Panc1 (cell line): ENCODE measurements at regions not wholly inside any gene's neighbourhood (a gene's known extent, or its start where the extent isn't known, plus 50 kb on each side); places are given as distances from the start of the nearest gene placed in this dataset.

ENCODE experiments used
- ATAC-seq: fragments of 200-7000 bp; cut with Tn5 transposase; 2 replicates; pipeline ENCODE4 v1.9.1; 2020; ENCODE audit warnings: mild to moderate bottlenecking, moderate library complexity
- BruUV-seq: library from RNA; stranded (reverse); fragments of 400-500 nt; replicated peaks from 2 replicates; lab custom pipeline; 2021; lab: Mats Ljungman, UMichigan
- CTCF ChIA-PET: fragments of 300-600 bp; sonication (Branson Sonifier 250); formaldehyde crosslinking; loops from one replicate; lab custom pipeline; 2022; ENCODE audit warnings: antibody characterized with exemption; lab: Charles Lee
- POLR2A ChIA-PET: fragments of 300-600 bp; sonication (Branson Sonifier 250); formaldehyde crosslinking; loops from one replicate; lab custom pipeline; 2022; ENCODE audit warnings: antibody characterized with exemption; lab: Charles Lee
- DNase-seq: peaks from one replicate; pipeline ENCODE4 v3.0.0-alpha.2; 2010; ENCODE audit warnings: low read depth, low spot score
- H3K27ac ChIP-seq: 2 replicates; pipeline ENCODE4 v1.5.1; 2011; ENCODE audit warnings: mild to moderate bottlenecking, low read length, inconsistent platforms
- H3K27me3 ChIP-seq: fragments of 200-500 bp; sonication (Bioruptor generic); 2 replicates; pipeline ENCODE4 v1.6.0; 2014; ENCODE audit warnings: low read length, inconsistent platforms; ENCODE audit not compliant: control insufficient read depth, insufficient read depth
- H3K36me3 ChIP-seq: fragments of 200-500 bp; sonication (Bioruptor generic); 2 replicates; pipeline ENCODE4 v1.5.1; 2014; ENCODE audit warnings: inconsistent platforms, mild to moderate bottlenecking, low read length, moderate library complexity; ENCODE audit not compliant: control insufficient read depth, insufficient read depth
- H3K4me1 ChIP-seq: 2 replicates; pipeline ENCODE4 v1.5.1; 2011; ENCODE audit warnings: inconsistent platforms, mild to moderate bottlenecking, low read length, moderate library complexity; ENCODE audit not compliant: control insufficient read depth, insufficient read depth
- H3K4me3 ChIP-seq, 2 experiments: 2 replicates each; pipeline ENCODE4 v1.5.1; 2011 to 2012; ENCODE audit warnings: low read depth in 2 of 2, low read length in 2 of 2, mild to moderate bottlenecking in 2 of 2, inconsistent platforms in 1 of 2, moderate library complexity in 1 of 2
- H3K9me3 ChIP-seq: fragments of 200-500 bp; sonication (Bioruptor generic); 2 replicates; pipeline ENCODE4 v1.5.1; 2014; ENCODE audit warnings: low read depth, mild to moderate bottlenecking, inconsistent platforms, low read length, moderate library complexity; ENCODE audit not compliant: control insufficient read depth, insufficient read depth
- POLR2AphosphoS5 ChIP-seq: IDR thresholded peaks from 2 replicates; pipeline ENCODE4 v1.6.1; 2012; ENCODE audit warnings: mild to moderate bottlenecking, low read depth, low read length, moderate library complexity
- SIN3A ChIP-seq: IDR thresholded peaks from 2 replicates; pipeline ENCODE4 v1.6.1; 2012; ENCODE audit warnings: low read depth, mild to moderate bottlenecking, low read length, moderate library complexity, borderline replicate concordance; ENCODE audit not compliant: insufficient read depth
- TCF7L2 ChIP-seq: IDR thresholded peaks from 2 replicates; pipeline ENCODE4 v1.6.1; 2011; ENCODE audit warnings: mild to moderate bottlenecking, low read depth, low read length, inconsistent platforms
- in situ Hi-C: cut with HindIII; loops from 2 replicates; pipeline ENCODE4 v1.10.0; 2016; ENCODE audit warnings: low sequenced_read_pairs, low pct_unique_long_range_greater_than_20kb
- intact Hi-C: fragments of 100-400 bp; cut with micrococcal nuclease; formaldehyde crosslinking; loops from one replicate; pipeline ENCODE4 v1.10.0; 2022; ENCODE audit not compliant: unreplicated experiment
- TF ChIP-seq, protein P1 (sequence below), 2 experiments: IDR thresholded peaks; 2 replicates each; pipeline ENCODE4 v1.6.1; 2011 to 2012; ENCODE audit warnings: low read depth in 2 of 2, control low read depth in 1 of 2, low read length in 1 of 2, mild to moderate bottlenecking in 1 of 2, moderate library complexity in 1 of 2; ENCODE audit not compliant: insufficient read depth in 1 of 2
- TF ChIP-seq, protein P2 (sequence below): fragments of 450-650 bp; IDR thresholded peaks from 2 replicates; pipeline ENCODE4 v1.5.1; 2017; ENCODE audit warnings: mild to moderate bottlenecking

- Histone ChIP-seq H3K4me3 (no peak overlapping the region), H3K36me3 (no peaks in the 10 kb centered on the region), H3K27ac (no peak overlapping the region), H3K9me3 (no peaks in the 10 kb centered on the region), H3K4me1 (no peaks in the 10 kb centered on the region), H3K27me3 (no peaks in the 10 kb centered on the region)
- TF ChIP-seq, protein P1, sequence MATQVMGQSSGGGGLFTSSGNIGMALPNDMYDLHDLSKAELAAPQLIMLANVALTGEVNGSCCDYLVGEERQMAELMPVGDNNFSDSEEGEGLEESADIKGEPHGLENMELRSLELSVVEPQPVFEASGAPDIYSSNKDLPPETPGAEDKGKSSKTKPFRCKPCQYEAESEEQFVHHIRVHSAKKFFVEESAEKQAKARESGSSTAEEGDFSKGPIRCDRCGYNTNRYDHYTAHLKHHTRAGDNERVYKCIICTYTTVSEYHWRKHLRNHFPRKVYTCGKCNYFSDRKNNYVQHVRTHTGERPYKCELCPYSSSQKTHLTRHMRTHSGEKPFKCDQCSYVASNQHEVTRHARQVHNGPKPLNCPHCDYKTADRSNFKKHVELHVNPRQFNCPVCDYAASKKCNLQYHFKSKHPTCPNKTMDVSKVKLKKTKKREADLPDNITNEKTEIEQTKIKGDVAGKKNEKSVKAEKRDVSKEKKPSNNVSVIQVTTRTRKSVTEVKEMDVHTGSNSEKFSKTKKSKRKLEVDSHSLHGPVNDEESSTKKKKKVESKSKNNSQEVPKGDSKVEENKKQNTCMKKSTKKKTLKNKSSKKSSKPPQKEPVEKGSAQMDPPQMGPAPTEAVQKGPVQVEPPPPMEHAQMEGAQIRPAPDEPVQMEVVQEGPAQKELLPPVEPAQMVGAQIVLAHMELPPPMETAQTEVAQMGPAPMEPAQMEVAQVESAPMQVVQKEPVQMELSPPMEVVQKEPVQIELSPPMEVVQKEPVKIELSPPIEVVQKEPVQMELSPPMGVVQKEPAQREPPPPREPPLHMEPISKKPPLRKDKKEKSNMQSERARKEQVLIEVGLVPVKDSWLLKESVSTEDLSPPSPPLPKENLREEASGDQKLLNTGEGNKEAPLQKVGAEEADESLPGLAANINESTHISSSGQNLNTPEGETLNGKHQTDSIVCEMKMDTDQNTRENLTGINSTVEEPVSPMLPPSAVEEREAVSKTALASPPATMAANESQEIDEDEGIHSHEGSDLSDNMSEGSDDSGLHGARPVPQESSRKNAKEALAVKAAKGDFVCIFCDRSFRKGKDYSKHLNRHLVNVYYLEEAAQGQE (IDR thresholded peaks at IDR 0.05; ENCODE audit: insufficient read depth in 1 of 2, low read depth in 2 of 2, low read length in 1 of 2): no peak
- no peak for TF ChIP-seq TCF7L2
- TF ChIP-seq, protein P2, sequence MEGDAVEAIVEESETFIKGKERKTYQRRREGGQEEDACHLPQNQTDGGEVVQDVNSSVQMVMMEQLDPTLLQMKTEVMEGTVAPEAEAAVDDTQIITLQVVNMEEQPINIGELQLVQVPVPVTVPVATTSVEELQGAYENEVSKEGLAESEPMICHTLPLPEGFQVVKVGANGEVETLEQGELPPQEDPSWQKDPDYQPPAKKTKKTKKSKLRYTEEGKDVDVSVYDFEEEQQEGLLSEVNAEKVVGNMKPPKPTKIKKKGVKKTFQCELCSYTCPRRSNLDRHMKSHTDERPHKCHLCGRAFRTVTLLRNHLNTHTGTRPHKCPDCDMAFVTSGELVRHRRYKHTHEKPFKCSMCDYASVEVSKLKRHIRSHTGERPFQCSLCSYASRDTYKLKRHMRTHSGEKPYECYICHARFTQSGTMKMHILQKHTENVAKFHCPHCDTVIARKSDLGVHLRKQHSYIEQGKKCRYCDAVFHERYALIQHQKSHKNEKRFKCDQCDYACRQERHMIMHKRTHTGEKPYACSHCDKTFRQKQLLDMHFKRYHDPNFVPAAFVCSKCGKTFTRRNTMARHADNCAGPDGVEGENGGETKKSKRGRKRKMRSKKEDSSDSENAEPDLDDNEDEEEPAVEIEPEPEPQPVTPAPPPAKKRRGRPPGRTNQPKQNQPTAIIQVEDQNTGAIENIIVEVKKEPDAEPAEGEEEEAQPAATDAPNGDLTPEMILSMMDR: no peak
- TF ChIP-seq SIN3A: no peak
- TF ChIP-seq POLR2AphosphoS5: no peak
- intact Hi-C loops: no loop called here
- ChIA-PET POLR2A (no interaction called here), CTCF (no interaction called here)
- no peak for DNase-seq
- in situ Hi-C loops: no loop called here
- BruUV-seq: no TSS peak
- ATAC-seq: no peak
Measured at GRCh38 chr5:62828742-62829603, 250.4 kb downstream of the LRRC70 start.

- ChIA-PET POLR2A (no interaction called here), CTCF (no interaction called here)
- no peak overlapping the region for H3K4me3 ChIP-seq
- TF ChIP-seq, protein P2: no peak
- TF ChIP-seq POLR2AphosphoS5: no peak
- no peaks in the 10 kb centered on the region for H3K27me3 ChIP-seq
- BruUV-seq: no TSS peak
- ATAC-seq (no peak), DNase-seq (no peak)
- no peaks in the 10 kb centered on the region for H3K36me3 ChIP-seq
- no peaks in the 10 kb centered on the region for H3K4me1 ChIP-seq
- intact Hi-C loops: no loop called here
- H3K9me3 ChIP-seq: no peaks in the 10 kb centered on the region
- in situ Hi-C loops: no loop called here
- no peak overlapping the region for H3K27ac ChIP-seq
Measured at GRCh38 chr5:62825623-62826220, 247.1 kb downstream of the LRRC70 start.
